Kidney epithelial cell (primary cell): ENCODE measurements at regions not wholly inside any gene's neighbourhood (a gene's known extent, or its start where the extent isn't known, plus 50 kb on each side); places are given as distances from the start of the nearest gene placed in this dataset.
"Not testable (repeated sequence)": the region's sequence is repeated elsewhere in the genome, so short reads cannot be mapped to it uniquely, and the experiment has no call there.

Experiments
- DNase-seq: peaks from one replicate; pipeline ENCODE4 v3.0.0-alpha.2; 2010; ENCODE audit warnings: low read depth
- H3K27me3 ChIP-seq: 2 replicates; pipeline ENCODE4 v1.6.0; 2011; ENCODE audit warnings: low read length; ENCODE audit not compliant: control insufficient read depth, insufficient read depth
- H3K36me3 ChIP-seq: 2 replicates; pipeline ENCODE4 v1.5.1; 2011; ENCODE audit warnings: low read length; ENCODE audit not compliant: control insufficient read depth, insufficient read depth
- H3K4me3 ChIP-seq: 2 replicates; pipeline ENCODE4 v1.5.1; 2011; ENCODE audit warnings: low read depth, mild to moderate bottlenecking, control low read depth, low read length
- CTCF ChIP-seq: IDR thresholded peaks from 2 replicates; pipeline ENCODE4 v1.5.1; 2011; ENCODE audit warnings: mild to moderate bottlenecking, moderate library complexity, low read length, control low read depth, inconsistent platforms; ENCODE audit not compliant: insufficient read depth, poor library complexity, severe bottlenecking

GRCh38 chr15:91649016-91649415 is 204.5 kb upstream of the SLCO3A1 start:
- H3K36me3 ChIP-seq = no peaks in the 10 kb centered on the region
- DNase-seq = no peak
- no peaks in the 10 kb centered on the region for H3K27me3 ChIP-seq
- no peak for TF ChIP-seq CTCF
- H3K4me3 ChIP-seq = no peak overlapping the region

- DNase-seq = no peak
- no peak overlapping the region for H3K4me3 ChIP-seq
- H3K36me3 ChIP-seq = no peaks in the 10 kb centered on the region
- TF ChIP-seq CTCF = no peak
- no peaks in the 10 kb centered on the region for H3K27me3 ChIP-seq
Measured at GRCh38 chr15:91649831-91650321, 203.6 kb upstream of the SLCO3A1 start.

- no peak overlapping the region for H3K4me3 ChIP-seq
- H3K27me3 ChIP-seq = no peaks in the 10 kb centered on the region
- H3K36me3 ChIP-seq = no peaks in the 10 kb centered on the region
- no peak for TF ChIP-seq CTCF
- DNase-seq = no peak
Measured at GRCh38 chr15:91651251-91651650, 202.3 kb upstream of the SLCO3A1 start.

GRCh38 chr15:91652610-91653207 is 200.8 kb upstream of the SLCO3A1 start:
- DNase-seq = no peak
- TF ChIP-seq CTCF = no peak

GRCh38 chr15:91655563-91656290 is 197.8 kb upstream of the SLCO3A1 start:
- not testable (repeated sequence) for DNase-seq, H3K36me3 ChIP-seq, H3K4me3 ChIP-seq, H3K27me3 ChIP-seq

More at GRCh38 chr15:91652610-91653207, 200.8 kb upstream of the SLCO3A1 start:
- no peaks in the 10 kb centered on the region for H3K36me3 ChIP-seq
- H3K27me3 ChIP-seq = no peaks in the 10 kb centered on the region
- no peak overlapping the region for H3K4me3 ChIP-seq

- H3K4me3 ChIP-seq = no peak overlapping the region
- no peak for TF ChIP-seq CTCF
Measured at GRCh38 chr15:91660174-91660649, 193.3 kb upstream of the SLCO3A1 start.

More at GRCh38 chr15:91660174-91660649, 193.3 kb upstream of the SLCO3A1 start:
- no peaks in the 10 kb centered on the region for H3K36me3 ChIP-seq
- no peak for DNase-seq
- no peaks in the 10 kb centered on the region for H3K27me3 ChIP-seq
